HG03575 (cell line): ENCODE measurements at regions not wholly inside any gene's neighbourhood (a gene's known extent, or its start where the extent isn't known, plus 50 kb on each side); places are given as distances from the start of the nearest gene placed in this dataset.

Experiments
- ATAC-seq: cut with Tn5 transposase; IDR thresholded peaks from one replicate; pipeline ENCODE4 v1.9.1; 2021; ENCODE audit not compliant: unreplicated experiment, insufficient number of reproducible peaks, low FRiP score; ENCODE audit errors: extremely low read depth

DNA sequence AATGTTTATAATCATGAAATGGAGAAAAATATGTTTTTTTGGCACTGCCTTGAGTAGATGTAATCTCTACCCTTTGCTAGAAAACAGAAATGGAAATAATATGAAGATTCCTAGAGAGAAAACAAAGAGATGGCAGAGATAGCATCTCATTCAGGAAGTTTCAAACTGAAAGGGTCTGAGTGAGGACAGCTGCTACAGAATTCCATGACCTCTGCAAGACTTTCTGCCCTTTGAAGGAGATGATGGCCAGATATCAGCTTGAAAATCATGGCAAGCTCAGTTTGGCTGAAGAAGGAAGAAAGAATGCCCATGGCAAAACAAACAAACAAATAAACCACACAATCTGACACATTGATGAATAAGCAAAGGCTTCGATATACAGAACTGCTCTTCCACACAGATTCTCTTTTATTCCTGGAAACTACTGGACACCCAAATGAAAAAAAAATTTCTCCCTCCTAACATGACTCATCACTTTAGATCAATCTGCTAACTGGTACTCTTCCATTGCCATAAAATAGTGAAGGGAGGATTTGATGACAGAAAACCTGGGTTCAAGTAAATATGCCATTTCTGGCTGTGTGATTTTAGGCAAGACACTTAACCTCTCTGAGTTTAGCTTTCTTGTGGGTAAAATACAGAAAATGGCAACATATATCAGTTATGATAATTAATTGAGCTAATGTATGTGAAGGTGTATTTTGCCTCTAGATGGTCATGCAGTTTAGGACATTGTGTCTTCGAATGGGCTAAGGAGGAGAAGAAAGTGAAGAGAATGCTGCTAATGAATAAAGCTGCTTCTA is 105.9 kb upstream of the SPACA1 start:
- ATAC-seq = no peak

DNA sequence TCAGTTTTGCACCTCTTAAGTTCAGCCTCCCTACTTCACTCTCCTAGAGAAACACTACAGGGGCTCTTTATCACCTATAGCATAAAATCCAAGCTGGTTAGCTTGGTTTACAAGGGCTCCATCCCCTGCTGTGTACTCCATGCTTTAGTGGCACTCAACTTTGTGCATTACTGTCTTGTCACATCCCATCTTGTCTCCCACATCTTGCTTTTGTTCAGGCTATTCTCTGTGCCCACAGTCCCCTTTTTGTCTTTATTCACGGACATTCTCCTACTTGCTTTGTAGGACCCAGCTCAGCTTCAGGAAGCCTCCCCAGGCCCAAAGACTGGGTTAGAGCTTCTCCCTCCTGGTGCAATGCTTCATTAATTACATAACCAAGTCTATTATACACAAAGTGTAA is 107.9 kb upstream of the SPACA1 start:
- ATAC-seq = no peak

DNA sequence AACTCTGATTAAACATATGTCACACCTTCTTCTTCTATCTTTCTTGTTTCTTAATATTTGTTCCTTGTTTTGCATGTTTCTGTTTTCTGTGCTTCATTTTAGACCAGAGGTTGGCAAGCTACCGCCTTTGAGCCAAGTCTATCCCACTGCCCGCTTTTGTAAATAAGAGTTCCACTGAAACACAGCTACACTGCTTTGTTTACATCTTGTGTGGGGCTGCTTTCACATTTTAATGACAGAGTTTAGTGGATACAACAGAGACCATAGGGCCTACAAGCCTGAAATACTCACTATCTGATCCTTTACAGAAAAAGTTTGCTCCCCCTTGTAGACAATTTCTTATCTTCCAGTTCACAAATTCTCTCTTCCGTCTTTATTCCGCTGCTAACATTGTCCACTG is 109.4 kb upstream of the SPACA1 start:
- no peak for ATAC-seq

DNA sequence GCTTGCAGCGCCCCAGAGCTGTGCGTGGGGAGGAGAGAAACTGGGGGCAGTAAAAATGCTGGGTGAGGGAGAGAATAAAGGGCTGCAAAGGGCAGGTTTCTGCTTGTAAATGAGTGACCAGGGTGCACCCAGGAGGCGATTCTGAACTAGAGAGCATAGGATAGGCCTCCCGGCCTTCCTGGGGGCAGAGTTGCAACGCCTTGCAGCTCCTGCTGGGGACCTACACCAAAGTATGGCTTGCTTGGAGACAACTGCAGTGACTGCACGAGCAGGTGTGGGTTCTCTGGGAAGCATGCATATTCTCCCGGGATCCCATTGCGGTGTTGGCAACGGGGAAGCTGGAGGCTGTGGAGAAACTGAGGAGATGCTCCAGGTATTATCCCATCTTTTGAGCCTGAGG is 111.6 kb upstream of the SPACA1 start:
- ATAC-seq = no peak

DNA sequence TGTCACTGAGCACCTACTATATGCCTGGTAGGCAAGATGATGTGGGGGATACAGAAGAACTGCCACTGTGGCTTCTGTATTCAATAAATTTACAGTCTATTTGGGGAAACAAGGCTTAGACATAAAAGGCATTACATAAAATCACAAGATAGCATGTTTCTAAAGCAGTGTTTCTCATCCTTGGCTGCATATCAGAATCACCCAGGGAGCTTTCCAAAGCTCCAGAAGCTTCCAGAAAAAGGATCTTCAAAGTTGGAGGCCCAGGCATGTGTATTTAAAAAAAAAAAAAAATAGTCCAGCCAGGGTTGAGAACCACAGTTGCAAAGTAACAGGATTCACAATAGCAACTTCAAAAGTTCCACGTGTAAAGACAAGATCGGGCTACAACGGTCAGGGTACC is 112.4 kb upstream of the SPACA1 start:
- ATAC-seq = no peak

DNA sequence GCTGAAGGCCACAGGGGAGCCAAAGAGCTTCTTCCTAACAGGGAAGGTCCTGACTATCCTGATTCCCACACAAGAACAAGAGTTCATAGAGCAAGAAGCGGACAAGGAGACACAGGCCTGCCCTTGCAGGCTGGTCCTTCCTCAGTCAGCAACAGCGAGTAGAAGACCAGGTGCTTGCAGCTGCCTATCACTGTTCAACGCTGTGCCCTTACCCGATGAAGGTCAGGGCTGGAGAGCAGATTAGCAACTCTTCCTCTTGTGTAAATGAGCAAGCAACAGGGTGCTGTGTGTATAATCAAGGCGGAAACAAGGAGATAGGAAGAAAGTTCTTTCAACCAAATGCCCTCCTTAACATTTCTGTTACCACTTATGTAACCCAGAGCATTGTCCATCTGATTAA is 115.3 kb upstream of the SPACA1 start:
- ATAC-seq = no peak

DNA sequence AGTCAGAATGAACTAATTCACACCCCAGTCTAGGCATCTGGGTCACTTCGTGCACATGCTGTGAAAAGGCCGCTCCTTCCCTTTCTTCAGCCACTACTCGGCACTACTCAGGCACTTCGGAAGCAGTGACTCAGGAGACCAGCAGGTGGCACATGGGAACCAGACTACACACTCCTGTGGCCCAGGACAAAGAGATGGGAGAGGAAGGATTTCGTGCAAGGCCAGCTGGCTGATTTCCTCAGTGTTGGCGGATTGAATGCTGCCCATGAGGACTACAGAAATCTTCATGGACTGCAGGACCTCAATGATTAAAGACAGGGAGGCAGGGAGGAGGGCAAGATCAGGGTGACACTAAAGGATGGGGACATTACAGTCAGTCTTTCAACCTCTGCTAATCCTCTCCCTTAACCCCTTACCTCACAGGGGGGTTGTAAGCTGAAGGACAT is 117.8 kb upstream of the SPACA1 start:
- peak; percentile 32 for ATAC-seq

DNA sequence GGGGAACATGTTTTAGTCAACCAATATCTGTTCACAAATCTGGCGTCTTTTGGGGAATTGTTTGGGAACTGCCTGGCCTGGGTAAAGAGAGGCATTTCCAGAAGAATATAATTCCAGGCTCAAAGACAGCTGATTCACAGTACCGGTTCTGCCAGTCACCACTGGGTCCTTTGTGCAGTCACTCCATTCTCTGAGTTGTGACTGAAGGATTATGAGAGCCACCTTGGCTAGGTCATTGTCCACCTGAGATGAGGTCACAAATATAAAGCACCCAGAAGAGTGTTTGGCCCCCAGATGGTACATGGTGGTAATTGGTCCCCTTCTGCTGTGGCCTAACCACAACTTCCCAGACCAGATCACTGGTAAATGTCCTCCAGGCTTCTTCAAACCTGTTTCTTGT is 121.0 kb upstream of the SPACA1 start:
- ATAC-seq = no peak

DNA sequence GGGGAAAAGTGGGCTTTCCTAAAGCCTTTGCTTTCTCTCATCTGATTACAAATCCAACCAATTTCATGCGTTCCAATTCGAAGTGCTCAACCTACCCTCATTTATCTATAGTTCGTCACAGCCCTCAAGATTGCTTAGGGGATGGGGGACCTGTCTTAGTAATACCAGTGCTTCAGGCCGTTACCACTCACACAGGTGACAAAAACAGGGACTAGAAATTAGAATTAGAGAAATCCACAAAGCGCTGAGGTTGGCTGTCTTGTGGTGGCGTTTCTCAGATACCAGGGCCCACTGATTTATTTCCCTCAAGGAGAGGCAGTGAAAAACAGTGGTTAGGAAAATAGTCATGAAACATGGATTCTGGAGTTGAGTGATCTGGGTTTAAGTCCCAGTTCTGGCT is 121.6 kb upstream of the SPACA1 start:
- ATAC-seq = no peak

DNA sequence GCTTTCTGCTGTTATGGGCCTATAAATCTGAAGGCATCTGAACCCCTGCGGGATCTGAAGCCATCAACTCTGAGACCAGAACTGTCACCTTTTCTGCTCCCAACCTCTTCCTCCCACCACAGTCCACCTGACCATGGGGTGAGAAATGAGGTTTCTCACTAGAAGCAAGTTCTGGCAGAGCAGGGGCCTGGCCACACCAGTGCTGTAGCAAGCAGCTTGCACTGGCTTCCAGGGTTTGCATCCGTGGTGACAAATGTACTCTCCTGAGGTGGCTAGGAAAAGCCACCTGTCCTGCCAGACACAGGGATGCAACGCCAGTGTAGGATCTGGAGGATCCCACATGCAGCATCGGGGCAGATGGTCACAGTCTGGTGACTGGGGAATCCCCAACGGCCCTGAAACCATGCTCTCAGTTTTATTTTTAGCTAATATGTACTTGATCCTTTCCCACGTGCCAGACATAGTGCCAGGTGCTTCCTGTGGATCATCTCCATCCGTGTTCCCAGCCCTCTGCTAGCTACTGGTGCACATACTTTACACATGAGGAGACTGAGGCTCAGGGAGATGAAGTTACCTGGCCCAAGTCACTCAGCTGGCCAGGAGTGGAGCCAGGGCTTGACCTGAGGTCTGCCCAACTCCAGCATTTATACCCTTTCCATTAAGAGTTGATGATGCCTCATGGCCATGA is 122.1 kb upstream of the SPACA1 start:
- ATAC-seq = peak; percentile 38

DNA sequence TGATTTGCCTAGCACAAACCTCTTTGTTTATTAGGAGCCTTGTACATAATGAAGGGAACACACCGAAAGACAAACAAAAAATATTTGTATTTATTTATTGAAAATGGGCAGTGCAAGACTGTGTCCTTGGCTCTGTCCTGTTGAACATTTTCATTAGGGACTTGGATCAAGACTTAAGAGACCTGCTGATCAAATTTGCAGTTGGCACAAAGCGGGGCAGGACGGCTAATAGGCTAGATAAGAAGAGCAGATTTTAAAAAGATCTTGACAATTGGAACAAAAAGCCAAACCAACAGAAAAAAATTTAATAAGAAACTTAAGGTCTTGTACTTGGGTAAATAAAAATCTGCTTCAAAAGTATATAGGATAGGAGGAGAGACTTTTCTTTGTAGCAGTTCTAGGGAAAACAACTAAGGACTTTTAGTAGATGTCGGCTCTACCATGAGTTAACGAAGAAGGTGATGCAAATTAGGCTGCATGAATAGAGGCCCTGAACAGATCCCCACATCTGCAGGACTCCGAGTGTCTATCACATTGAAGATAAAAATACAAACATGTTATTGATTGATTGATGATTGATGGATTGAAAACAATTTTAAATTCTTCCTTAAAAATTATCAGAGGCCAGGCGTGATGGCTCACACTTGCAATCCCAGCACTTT is 124.1 kb upstream of the SPACA1 start:
- no peak for ATAC-seq

DNA sequence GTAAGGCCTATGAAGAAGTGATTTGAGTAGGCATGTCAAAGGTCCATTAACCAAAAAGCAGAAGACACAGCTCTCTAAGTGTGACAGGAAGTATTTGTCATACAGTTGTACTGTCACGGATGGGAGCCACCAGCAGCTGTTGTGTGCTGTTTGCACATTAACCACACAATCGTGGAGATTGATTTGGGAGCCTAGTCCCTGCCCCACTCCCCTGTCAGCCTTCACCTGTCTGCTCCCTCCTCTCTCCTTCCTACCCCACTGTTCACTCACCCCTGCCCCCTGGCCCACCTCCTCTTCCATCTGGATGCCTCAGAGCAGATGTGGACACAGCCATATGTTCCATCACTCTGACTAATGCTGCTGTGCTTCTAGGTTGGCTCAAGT is 124.7 kb upstream of the SPACA1 start:
- ATAC-seq = peak; percentile 73

DNA sequence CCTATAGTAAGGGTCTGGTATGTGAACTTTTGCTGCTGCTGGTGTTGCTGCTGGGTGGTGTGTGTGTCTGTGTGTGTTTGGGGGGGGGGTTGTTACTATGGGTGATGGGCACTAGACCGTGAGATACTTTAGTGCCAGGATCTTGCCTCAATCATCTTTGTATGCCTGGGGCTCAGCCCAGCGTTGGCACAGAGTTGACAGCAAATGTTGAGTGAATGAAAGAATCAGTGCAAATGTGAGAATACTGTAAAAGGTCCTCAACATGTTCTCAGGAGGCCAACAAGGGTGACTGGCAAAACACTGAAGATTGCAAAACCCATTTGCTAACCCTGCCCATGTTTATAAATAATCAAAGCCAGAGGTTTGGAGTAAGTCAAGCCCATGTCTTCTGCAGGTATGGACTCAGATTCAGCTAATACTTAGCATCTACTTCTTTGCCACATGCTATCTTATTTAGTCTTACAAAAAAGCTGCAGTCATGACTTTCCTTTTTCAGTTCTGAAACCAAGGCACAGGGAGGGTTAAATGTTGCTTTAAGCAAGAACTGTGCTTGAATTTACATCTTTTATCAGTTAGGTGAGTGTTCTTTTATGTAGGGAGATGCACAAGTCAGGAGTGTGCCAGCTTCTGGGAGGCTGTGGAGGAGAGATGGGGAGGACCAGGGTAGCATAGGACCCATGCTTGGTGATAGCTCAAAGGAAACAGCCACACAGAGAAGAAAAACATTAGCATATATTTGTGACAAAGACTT is 125.3 kb upstream of the SPACA1 start:
- ATAC-seq = peak; percentile 6

DNA sequence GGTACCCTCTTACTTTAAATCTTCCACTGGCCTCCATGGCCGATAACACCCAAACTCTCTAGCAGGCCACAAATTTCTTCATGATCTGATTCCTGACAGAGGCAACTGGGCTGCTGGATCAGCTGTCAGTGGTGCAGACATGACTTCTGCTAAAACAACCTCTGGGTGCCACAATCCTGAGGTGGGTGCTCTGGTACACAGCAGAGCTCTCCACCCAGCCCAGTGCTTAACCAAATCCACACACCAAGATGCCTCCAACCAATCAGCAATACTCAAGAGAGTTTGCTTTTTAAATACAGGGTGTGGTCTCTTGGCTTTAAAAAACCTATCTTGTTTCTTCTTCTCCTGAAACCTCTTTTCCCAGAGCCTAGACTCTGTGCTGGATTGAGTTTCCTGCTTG is 126.6 kb upstream of the SPACA1 start:
- ATAC-seq = no peak

DNA sequence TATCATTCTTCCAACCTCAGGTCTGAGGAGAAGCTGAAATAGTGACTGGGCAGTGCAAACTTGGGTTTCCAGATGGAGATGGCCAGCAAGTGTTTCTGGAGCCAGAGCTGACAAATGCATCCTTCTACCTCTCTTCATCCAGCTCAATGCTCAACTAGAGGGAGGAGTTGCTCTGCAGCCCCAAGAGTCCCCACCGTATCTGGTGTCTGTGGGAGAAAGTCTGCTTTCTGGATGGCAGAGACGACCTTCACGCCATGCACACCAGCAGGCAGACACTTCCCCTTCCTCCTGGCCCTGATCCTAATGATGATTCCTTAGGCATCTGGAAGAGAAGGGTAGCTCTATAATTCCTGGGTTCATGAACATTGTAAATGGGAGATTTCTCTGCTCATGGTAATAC is 127.4 kb upstream of the SPACA1 start:
- no peak for ATAC-seq

DNA sequence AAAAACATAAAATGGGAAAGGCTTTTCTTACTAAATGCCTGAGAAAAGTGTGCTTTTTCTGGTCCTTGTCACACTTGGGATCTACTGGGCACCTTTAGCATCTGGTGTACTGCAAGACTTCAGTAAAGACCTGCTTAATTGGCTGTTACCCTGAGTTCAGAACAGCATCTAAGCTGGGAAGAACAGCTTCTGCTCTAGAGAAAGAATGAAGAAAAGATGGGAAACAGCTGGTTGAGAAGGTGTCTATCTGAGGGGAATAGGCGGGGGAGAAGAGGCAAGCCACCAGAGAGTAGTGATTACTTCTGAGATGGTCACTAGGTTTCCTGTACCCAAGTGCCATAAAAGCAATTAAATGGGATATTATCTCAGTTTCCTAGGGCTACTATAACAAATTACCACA is 128.2 kb upstream of the SPACA1 start:
- ATAC-seq = no peak

DNA sequence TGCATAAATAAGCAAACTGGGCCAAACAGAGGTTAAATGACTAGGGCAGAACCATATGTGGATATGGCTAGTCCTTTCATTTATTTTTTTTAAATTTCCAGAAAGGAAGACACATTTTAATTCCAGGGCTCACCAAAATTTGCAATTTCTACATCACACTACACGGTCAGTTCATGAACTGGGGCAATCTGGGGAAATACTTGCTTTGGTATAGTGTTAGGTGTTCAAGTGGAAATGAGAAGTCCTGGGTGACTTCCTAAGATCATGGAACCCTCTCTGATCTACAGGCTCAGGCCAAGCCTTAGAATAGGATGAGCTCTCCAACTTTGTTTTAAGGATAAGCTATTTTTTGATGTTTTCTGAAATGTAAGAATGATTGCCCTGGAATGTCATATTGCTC is 128.6 kb upstream of the SPACA1 start:
- ATAC-seq = no peak

DNA sequence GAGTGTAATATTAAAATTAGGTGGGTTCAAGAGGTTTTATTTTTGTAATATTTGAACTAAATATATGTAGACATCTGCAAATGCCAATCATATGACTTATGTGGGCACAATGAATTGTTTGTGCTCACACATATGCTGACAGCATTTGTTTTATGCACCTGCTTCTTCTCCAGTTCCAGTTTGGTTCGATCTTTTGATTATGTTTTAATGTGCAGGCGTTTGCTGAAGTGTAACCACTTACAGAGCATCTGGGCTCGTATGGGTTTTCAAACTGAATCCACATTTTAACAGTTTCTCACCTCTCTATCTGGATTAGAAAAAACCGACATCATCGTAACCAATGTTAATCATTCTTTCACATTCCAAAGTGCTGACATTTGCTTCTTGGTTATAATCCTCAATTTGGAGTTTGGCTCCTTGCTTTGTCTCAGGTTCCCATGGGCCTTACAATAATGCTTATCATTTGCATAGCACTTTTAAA is 129.1 kb upstream of the SPACA1 start:
- ATAC-seq = no peak

DNA sequence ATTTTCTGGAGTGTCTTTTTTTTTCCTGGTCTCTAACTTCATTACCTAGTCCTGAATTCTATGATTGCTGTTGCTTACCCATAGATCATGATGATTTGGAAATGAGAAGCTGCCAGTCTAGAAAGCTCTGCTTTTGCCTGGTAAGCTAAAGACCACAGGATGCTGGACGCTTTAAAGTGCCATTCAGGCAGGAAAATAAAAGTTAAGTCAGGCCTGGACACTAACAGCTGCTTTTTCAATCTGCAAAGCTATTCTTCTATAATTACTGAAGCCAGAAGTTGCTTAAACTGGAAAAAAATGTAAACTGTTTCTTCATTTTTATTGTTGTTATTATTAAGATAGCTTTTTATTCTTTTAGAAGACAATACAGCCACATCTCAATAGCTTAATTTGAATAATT is 129.8 kb upstream of the SPACA1 start:
- no peak for ATAC-seq
